ENCODE measurements at regions not wholly inside any gene's neighbourhood (a gene's known extent, or its start where the extent isn't known, plus 50 kb on each side); places are given as distances from the start of the nearest gene placed in this dataset.
"Not testable (repeated sequence)": the region's sequence is repeated elsewhere in the genome, so short reads cannot be mapped to it uniquely, and the experiment has no call there.

- H3K4me3 ChIP-seq = no peak overlapping the region
- no peak overlapping the region for H3K9ac ChIP-seq (ENCODE audit: insufficient read depth in 1 of 2, low read length in 2 of 2)
- DNase-seq = no peak
- TF ChIP-seq CTCF (IDR thresholded peaks at IDR 0.05; ENCODE audit: control extremely low read depth, extremely low read depth) = no peak
- no peaks in the 10 kb centered on the region for H3K27me3 ChIP-seq (ENCODE audit: control insufficient read depth in 3 of 3, insufficient read depth in 3 of 3, low read length in 2 of 3)
- no peaks in the 10 kb centered on the region for H3K4me1 ChIP-seq (ENCODE audit: control insufficient read depth in 5 of 5, insufficient read depth in 5 of 5, low read length in 5 of 5)
- no peak for ATAC-seq (ENCODE audit: insufficient read depth, low FRiP score)
- peaks cover 0 to 1% (median 0%) of the 10 kb centered on the region in 4 donors for H3K9me3 ChIP-seq (ENCODE audit: control insufficient read depth in 4 of 4, insufficient read depth in 3 of 4, low read length in 3 of 4)
- H3K36me3 ChIP-seq (ENCODE audit: control insufficient read depth in 4 of 4, insufficient read depth in 4 of 4, low read length in 4 of 4) = no peaks in the 10 kb centered on the region
- no peak overlapping the region for H3K27ac ChIP-seq (ENCODE audit: low read depth in 1 of 2, low read length in 1 of 2)
- 96 to 97% methylated on average over 5 of the region's 5 CpGs for WGBS, 2 donors
Measured at GRCh38 chr7:106560482-106560881, 100.5 kb downstream of the CCDC71L start.

- not testable (repeated sequence) for DNase-seq; H3K36me3 ChIP-seq (ENCODE audit: control insufficient read depth in 4 of 4, insufficient read depth in 4 of 4, low read length in 4 of 4); H3K9me3 ChIP-seq (ENCODE audit: control insufficient read depth in 4 of 4, insufficient read depth in 3 of 4, low read length in 3 of 4); ATAC-seq (ENCODE audit: insufficient read depth, low FRiP score); H3K4me3 ChIP-seq; H3K27me3 ChIP-seq (ENCODE audit: control insufficient read depth in 3 of 3, insufficient read depth in 3 of 3, low read length in 2 of 3); H3K9ac ChIP-seq (ENCODE audit: insufficient read depth in 1 of 2, low read length in 2 of 2); H3K4me1 ChIP-seq (ENCODE audit: control insufficient read depth in 5 of 5, insufficient read depth in 5 of 5, low read length in 5 of 5); H3K27ac ChIP-seq (ENCODE audit: low read depth in 1 of 2, low read length in 1 of 2)
- WGBS, 2 donors = 63 to 67% methylated on average over 2 of the region's 2 CpGs
Measured at GRCh38 chr7:106556244-106556643, 104.7 kb downstream of the CCDC71L start.

- H3K9ac ChIP-seq (ENCODE audit: insufficient read depth in 1 of 2, low read length in 2 of 2); DNase-seq; H3K27me3 ChIP-seq (ENCODE audit: control insufficient read depth in 3 of 3, insufficient read depth in 3 of 3, low read length in 2 of 3); H3K4me1 ChIP-seq (ENCODE audit: control insufficient read depth in 5 of 5, insufficient read depth in 5 of 5, low read length in 5 of 5); H3K4me3 ChIP-seq; ATAC-seq (ENCODE audit: insufficient read depth, low FRiP score); H3K36me3 ChIP-seq (ENCODE audit: control insufficient read depth in 4 of 4, insufficient read depth in 4 of 4, low read length in 4 of 4); H3K27ac ChIP-seq (ENCODE audit: low read depth in 1 of 2, low read length in 1 of 2); H3K9me3 ChIP-seq (ENCODE audit: control insufficient read depth in 4 of 4, insufficient read depth in 3 of 4, low read length in 3 of 4): not testable (repeated sequence)
- WGBS, 2 donors = 92 to 100% methylated on average over 1 of the region's 1 CpG
Measured at GRCh38 chr7:106554623-106555022, 106.3 kb downstream of the CCDC71L start.

- DNase-seq = no peak
- no peaks in the 10 kb centered on the region for H3K9me3 ChIP-seq (ENCODE audit: control insufficient read depth in 4 of 4, insufficient read depth in 3 of 4, low read length in 3 of 4)
- no peak for TF ChIP-seq CTCF (IDR thresholded peaks at IDR 0.05; ENCODE audit: control extremely low read depth, extremely low read depth)
- ATAC-seq (ENCODE audit: insufficient read depth, low FRiP score) = no peak
- H3K27me3 ChIP-seq (ENCODE audit: control insufficient read depth in 3 of 3, insufficient read depth in 3 of 3, low read length in 2 of 3) = no peaks in the 10 kb centered on the region
- no peak overlapping the region for H3K4me3 ChIP-seq
- H3K9ac ChIP-seq (ENCODE audit: insufficient read depth in 1 of 2, low read length in 2 of 2) = no peak overlapping the region
- 72 to 81% methylated on average over 3 of the region's 3 CpGs for WGBS, 2 donors
- no peaks in the 10 kb centered on the region for H3K36me3 ChIP-seq (ENCODE audit: control insufficient read depth in 4 of 4, insufficient read depth in 4 of 4, low read length in 4 of 4)
- no peaks in the 10 kb centered on the region for H3K4me1 ChIP-seq (ENCODE audit: control insufficient read depth in 5 of 5, insufficient read depth in 5 of 5, low read length in 5 of 5)
- H3K27ac ChIP-seq (ENCODE audit: low read depth in 1 of 2, low read length in 1 of 2) = no peak overlapping the region
Measured at GRCh38 chr7:106553446-106553836, 107.5 kb downstream of the CCDC71L start.

All from lung (tissue), 11 donors.